Activated T-helper 17 cell treated with anti-CD3 and anti-CD28 coated beads, Interleukin-2, amount 50 U/mL, for 72 hours (primary cell): ENCODE measurements at regions not wholly inside any gene's neighbourhood (a gene's known extent, or its start where the extent isn't known, plus 50 kb on each side); places are given as distances from the start of the nearest gene placed in this dataset.
A peak's percentile ranks its signal among the peaks of the same experiment; 100 is the strongest.

ENCODE experiments used
- ATAC-seq: fragments of 150-1000 bp; cut with Tn5 transposase; replicated peaks from 2 replicates; pipeline ENCODE4 v1.10.0; 2021; ENCODE audit warnings: mild to moderate bottlenecking, moderate library complexity
- H3K27ac Mint-ChIP-seq: one replicate; pipeline ENCODE4 v1.8.0; 2022; ENCODE audit warnings: mixed read lengths
- H3K27me3 Mint-ChIP-seq: one replicate; pipeline ENCODE4 v1.8.0; 2022; ENCODE audit warnings: mixed read lengths
- H3K36me3 Mint-ChIP-seq: one replicate; pipeline ENCODE4 v1.8.0; 2022; ENCODE audit warnings: low read depth, mild to moderate bottlenecking, mixed read lengths
- H3K4me1 Mint-ChIP-seq: one replicate; pipeline ENCODE4 v1.8.0; 2022; ENCODE audit warnings: mixed read lengths
- H3K4me3 Mint-ChIP-seq: one replicate; pipeline ENCODE4 v1.8.0; 2022; ENCODE audit warnings: mild to moderate bottlenecking, mixed read lengths
- H3K9me3 Mint-ChIP-seq: one replicate; pipeline ENCODE4 v1.8.0; 2022; ENCODE audit warnings: mixed read lengths

DNA sequence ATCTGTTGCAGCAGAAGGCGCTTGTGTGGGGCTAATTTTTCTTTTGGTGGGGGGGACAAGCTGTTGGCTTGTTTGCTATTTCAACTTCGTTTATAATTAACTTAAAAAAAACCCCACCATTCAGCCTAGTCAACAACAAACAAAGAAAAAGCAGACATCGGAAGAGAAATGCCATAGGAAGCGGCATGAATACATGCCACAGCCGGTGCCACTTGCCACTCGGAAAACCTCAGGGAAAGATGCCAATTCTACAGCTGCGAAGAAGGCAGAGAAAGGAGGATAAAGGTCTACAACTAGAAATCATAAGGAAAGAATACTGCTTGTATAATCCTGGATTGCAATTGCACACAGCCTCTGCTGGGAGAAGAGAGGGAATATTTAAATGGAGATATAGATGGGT, 254.4 kb upstream of the PMFBP1 start:
- Mint-ChIP-seq H3K4me3 (no peak overlapping the region), H3K4me1 (no peaks in the 10 kb centered on the region), H3K27me3 (no peaks in the 10 kb centered on the region), H3K9me3 (no peaks in the 10 kb centered on the region), H3K36me3 (no peaks in the 10 kb centered on the region), H3K27ac (no peak overlapping the region)
- ATAC-seq = no peak

DNA sequence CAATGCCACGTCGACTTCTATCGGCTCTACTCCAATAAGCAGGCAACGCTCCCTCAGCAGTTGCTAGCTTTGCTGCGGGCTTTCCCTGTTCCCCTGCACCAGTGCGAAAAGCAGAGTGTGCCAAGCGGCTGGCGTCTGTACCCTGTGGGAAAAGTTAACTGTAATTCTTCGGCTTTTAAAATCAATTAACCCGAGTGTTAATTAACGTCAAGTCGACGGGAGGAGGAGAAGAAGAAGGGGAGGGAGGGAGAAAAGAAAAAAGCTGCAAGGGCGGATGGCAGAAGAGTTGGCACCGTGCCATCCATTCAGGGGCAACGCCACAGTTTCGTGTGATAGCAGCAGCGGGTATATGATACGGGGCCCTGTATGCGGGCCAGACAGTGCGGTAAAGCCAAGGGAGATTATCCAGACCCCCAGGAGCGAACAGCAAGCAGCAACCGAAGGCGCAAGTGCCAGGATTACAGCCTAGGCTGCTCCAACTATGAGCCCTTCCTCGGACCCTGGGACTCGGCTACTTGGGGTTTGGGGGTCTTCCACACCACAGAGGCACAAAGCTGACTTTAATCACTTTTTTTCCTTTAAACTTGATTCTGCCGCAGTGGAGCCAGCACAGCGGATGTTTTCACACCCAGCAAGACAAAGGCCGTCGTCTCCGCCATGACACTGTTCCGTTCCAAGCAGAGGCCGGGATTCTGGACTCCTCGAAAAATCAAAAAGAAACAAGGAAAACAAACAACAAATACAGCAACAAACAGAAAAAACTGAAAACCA, 253.8 kb upstream of the PMFBP1 start:
- Mint-ChIP-seq H3K4me3 (no peak overlapping the region), H3K36me3 (no peaks in the 10 kb centered on the region), H3K4me1 (no peaks in the 10 kb centered on the region), H3K27me3 (no peaks in the 10 kb centered on the region), H3K27ac (no peak overlapping the region), H3K9me3 (peaks cover 4% of the 10 kb centered on the region)
- ATAC-seq = no peak

DNA sequence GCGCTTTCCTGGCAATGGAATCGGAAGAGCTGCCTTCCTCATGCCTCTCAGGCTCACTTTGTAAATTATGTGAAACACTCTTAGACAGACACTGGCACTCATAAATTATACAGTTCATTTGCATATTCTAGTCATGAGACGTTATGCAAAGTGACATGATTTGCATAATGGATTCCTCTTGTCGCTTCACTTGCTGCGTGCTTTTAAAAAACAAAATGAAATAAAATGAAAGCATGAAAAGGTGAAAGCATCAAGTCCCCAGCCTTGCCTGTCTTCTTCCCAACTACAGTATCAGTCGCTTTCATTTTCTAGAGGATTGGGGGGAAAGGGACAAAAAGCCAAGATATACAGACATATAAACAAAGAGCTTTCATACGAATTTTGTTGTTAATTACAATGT, 252.8 kb upstream of the PMFBP1 start:
- no peak overlapping the region for H3K27ac Mint-ChIP-seq
- H3K4me3 Mint-ChIP-seq = no peak overlapping the region
- ATAC-seq = no peak
- H3K27me3 Mint-ChIP-seq = no peaks in the 10 kb centered on the region
- no peaks in the 10 kb centered on the region for H3K4me1 Mint-ChIP-seq
- H3K9me3 Mint-ChIP-seq = peaks cover 4% of the 10 kb centered on the region
- H3K36me3 Mint-ChIP-seq = no peaks in the 10 kb centered on the region

DNA sequence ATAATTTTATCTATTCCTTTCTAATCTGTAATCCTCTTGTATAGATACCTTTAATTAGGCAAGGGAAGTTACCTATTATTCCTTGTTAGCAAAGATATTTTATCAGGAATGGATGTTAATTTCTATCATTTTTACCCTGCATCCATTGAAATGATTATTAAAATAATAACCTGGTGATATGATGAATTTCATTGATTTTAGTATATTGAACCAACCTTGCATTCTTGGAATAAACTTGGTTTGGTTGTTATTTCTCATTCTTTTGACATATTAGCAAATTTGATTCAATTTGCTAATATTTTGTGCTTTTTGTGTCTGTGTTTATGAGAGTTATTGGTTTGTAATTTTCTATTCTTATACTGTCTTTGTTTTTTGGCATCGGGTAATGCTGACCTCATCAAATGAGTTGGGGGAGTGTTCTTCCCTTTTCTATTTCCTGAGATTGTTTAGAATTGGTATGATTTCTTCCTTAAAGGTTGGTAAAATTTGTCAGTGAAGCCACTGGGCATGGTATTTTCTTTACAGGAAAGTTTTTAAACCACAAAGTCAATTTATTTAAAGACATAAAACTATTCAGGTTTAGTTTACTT, 250.4 kb upstream of the PMFBP1 start:
- Mint-ChIP-seq H3K27ac (no peak overlapping the region), H3K27me3 (no peaks in the 10 kb centered on the region), H3K4me1 (no peaks in the 10 kb centered on the region)

DNA sequence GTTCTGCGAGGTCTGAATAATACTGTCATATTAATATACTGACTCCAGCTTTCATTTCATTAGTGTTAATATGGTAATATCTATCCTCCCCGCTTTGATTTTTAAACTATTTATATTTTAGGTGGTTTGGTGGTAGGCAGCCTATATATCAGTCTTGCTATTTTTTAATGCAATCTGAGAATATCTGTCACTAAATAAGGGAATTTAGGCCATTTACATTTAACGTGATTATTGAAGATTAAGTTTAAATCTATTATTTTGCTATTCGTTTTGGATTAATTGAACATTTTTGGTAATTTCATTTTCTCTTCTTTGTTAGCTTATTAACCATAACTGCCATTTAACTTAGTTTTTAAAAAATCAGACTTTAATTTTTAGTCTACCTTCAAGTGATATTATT, 247.7 kb upstream of the PMFBP1 start:
- H3K4me1 Mint-ChIP-seq = peaks cover 4% of the 10 kb centered on the region
- no peak overlapping the region for H3K4me3 Mint-ChIP-seq
- ATAC-seq = no peak
- peaks cover 8% of the 10 kb centered on the region for H3K9me3 Mint-ChIP-seq
- no peak overlapping the region for H3K27ac Mint-ChIP-seq
- no peaks in the 10 kb centered on the region for H3K36me3 Mint-ChIP-seq
- no peaks in the 10 kb centered on the region for H3K27me3 Mint-ChIP-seq

More for the DNA sequence above, 250.4 kb upstream of the PMFBP1 start:
- peaks cover 4% of the 10 kb centered on the region for H3K9me3 Mint-ChIP-seq
- no peak for ATAC-seq
- H3K36me3 Mint-ChIP-seq = no peaks in the 10 kb centered on the region
- H3K4me3 Mint-ChIP-seq = no peak overlapping the region

DNA sequence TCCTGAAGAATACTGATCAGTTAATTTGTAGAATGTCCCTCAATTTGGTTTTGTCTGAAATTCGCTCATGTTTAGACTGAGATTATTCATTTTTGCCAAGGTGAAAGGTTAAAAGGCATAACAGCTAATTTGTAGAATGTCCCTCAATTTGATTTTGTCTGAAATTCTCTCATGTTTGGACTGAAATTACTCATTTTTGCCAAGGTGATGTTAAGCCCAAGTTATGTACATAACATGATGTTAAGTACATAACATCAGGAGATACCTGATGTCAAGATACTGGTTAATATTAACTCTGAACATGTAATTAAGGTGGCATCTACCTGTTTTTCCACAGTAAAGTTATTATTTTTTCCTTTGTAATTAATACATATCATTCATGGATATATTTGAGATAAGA, 243.4 kb upstream of the PMFBP1 start:
- H3K4me1 Mint-ChIP-seq = peaks cover 4% of the 10 kb centered on the region
- H3K4me3 Mint-ChIP-seq = no peak overlapping the region
- ATAC-seq = no peak
- H3K27ac Mint-ChIP-seq = no peak overlapping the region
- no peaks in the 10 kb centered on the region for H3K36me3 Mint-ChIP-seq
- H3K9me3 Mint-ChIP-seq = peaks cover 4% of the 10 kb centered on the region
- H3K27me3 Mint-ChIP-seq = no peaks in the 10 kb centered on the region

DNA sequence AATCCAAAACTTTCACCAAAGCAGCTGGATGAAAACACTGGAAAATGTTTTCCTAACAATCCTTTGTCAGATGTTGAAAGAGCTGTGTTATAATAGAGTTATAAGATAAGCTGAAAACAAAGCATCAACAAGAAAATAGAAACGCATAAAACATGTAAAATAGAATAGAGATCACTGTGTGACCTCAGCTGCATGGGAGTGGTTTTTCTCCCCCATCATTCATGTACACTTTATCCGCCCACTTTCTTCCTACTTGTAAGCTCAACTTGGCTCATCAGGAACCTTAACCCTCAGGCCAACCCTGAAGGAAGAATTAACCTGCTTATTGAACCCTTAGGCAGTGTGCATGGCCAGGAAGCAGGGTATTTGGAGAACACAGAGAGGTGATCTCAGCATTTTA, 238.5 kb upstream of the PMFBP1 start:
- Mint-ChIP-seq H3K27ac (no peak overlapping the region), H3K4me1 (peaks cover 4% of the 10 kb centered on the region), H3K36me3 (no peaks in the 10 kb centered on the region), H3K27me3 (no peaks in the 10 kb centered on the region), H3K9me3 (peaks cover 4% of the 10 kb centered on the region), H3K4me3 (no peak overlapping the region)
- ATAC-seq = no peak

DNA sequence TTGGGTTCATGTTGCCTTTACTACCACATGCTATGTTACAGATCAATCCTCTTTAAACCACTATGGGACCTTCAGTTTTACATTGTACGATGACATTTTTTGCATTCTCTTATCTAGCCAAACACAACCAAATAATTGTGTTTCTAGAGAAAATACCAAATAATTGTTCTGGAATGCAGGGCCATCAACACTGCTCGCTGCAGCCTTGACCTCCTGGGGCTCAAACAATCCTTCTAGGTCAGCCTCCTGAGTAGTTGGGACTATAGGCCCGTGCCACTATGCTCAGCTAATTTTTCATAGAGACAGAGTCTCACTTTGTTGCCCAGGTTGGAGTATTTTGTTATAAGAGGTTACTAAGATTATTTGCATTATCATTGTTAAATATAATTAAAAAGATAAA, 237.5 kb upstream of the PMFBP1 start:
- no peak overlapping the region for H3K27ac Mint-ChIP-seq
- ATAC-seq = no peak
- H3K4me1 Mint-ChIP-seq = no peaks in the 10 kb centered on the region
- H3K27me3 Mint-ChIP-seq = no peaks in the 10 kb centered on the region
- no peak overlapping the region for H3K4me3 Mint-ChIP-seq
- H3K36me3 Mint-ChIP-seq = no peaks in the 10 kb centered on the region
- H3K9me3 Mint-ChIP-seq = no peaks in the 10 kb centered on the region

DNA sequence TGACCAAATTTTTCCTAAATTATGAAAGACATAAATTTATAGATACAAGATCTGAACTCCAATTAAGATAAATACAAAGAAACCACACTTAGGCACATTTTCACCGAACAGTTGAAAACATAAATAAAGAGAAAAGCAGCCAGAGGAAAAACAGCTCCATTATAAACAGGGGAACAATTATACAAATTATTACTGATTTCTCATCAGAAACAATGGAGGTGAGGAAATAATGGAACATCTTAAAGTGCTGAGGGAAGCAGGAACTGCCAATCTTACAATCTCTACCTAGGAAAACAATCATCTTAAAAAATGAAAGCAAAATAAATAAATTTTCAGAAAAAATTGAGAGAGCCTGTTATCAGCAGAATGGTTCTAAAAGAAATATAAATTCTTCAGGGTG, 234.4 kb upstream of the PMFBP1 start:
- Mint-ChIP-seq H3K27ac (no peak overlapping the region), H3K36me3 (no peaks in the 10 kb centered on the region), H3K4me3 (no peak overlapping the region), H3K9me3 (no peaks in the 10 kb centered on the region), H3K4me1 (no peaks in the 10 kb centered on the region), H3K27me3 (no peaks in the 10 kb centered on the region)
- ATAC-seq = no peak

DNA sequence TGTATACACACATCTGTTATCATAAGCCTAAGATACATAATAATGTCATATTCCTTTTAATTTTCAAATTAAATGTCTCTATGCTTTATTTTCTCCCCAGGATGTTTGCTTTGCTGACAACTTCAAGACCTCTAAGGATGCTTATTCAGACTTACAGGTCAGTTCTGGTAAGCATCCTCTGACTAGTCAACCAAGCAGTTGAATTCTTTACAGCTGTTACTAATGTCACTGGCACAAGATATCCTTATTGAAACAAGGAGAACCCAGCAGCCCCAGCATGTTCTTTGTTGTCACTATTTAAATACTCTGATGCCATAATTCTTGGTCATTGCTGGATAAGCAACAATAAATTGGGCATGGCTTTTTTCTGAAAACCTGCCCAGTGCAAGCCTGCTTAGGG, 232.3 kb upstream of the PMFBP1 start:
- H3K36me3 Mint-ChIP-seq = no peaks in the 10 kb centered on the region
- no peaks in the 10 kb centered on the region for H3K4me1 Mint-ChIP-seq
- no peak overlapping the region for H3K4me3 Mint-ChIP-seq
- no peak overlapping the region for H3K27ac Mint-ChIP-seq
- no peak for ATAC-seq
- no peaks in the 10 kb centered on the region for H3K9me3 Mint-ChIP-seq
- H3K27me3 Mint-ChIP-seq = no peaks in the 10 kb centered on the region

DNA sequence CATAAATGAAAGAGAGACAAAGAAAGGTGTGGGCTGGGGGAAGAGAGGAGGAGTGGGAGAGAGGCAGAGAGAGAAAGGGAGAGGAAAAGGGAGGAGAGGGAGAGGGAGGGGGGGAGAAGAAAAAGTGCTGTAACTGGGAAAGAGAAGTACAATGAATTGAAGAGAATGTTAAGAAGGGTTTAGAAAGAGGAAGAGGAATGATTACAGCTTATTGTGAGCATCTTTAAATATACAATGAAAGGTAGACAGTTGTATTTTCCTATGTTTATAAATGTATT, 229.1 kb upstream of the PMFBP1 start:
- Mint-ChIP-seq H3K36me3 (no peaks in the 10 kb centered on the region), H3K27ac (no peak overlapping the region), H3K27me3 (no peaks in the 10 kb centered on the region), H3K9me3 (no peaks in the 10 kb centered on the region), H3K4me1 (no peaks in the 10 kb centered on the region), H3K4me3 (no peak overlapping the region)
- no peak for ATAC-seq

DNA sequence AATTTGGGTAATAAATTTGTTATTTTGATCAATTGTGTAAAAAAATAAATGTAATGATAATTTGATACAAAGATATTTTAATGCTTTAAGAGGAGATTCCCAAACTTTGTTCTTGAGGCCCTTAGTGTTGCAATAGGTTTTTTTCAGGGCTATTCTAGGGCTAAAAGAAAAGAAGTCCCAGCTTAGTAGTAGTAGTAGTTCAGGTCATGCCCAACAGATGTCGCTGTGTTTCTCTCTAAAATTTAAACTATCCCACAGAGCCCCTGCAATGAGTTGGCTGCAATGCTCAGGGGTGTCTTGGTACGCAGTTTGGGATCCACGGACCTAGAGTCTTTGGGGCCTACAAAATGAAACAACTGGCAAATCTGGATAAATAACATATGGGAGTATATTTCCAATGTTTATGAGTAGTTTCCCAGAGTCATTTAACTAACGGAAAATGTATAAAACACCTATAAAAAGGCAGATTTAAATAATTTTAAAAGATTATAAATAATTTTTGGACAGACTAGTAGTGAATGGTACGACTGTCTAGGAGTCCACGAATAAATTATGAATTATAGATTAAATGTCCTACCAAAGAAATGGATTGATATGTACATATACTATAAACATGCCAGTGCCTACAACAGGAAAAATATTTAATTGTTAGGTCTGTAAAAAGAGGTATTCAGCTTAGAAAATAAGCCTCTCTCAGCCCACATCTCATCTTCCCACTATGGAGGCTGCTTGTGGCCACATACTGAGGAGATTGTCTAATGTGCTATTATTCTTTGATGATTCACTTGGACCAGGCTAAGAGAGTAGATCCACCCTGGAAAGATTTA, 228.5 kb upstream of the PMFBP1 start:
- H3K9me3 Mint-ChIP-seq = no peaks in the 10 kb centered on the region
- no peaks in the 10 kb centered on the region for H3K4me1 Mint-ChIP-seq
- H3K27me3 Mint-ChIP-seq = no peaks in the 10 kb centered on the region
- no peaks in the 10 kb centered on the region for H3K36me3 Mint-ChIP-seq
- no peak overlapping the region for H3K27ac Mint-ChIP-seq
- no peak overlapping the region for H3K4me3 Mint-ChIP-seq
- peak; percentile 40 for ATAC-seq

DNA sequence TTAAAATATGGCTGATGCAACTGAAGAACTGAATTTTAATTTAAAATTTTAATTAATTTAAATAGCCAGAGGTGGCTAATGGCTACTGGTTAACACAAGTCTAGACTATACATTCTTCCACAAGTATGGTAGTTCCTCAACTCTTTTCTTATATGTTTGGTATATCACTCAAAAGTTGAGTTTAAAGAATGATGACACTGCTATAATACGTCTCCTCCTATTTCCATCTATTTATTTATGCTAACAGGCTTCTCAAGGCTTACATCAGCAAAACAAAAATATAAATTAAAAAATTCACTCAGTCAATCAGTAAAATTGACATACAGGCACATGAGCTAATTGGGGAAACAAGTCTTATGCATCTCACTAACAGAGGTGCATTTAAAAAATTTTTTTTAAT, 227.9 kb upstream of the PMFBP1 start:
- peaks cover under 1% of the 10 kb centered on the region for H3K9me3 Mint-ChIP-seq
- H3K4me1 Mint-ChIP-seq = no peaks in the 10 kb centered on the region
- H3K27ac Mint-ChIP-seq = no peak overlapping the region
- no peaks in the 10 kb centered on the region for H3K36me3 Mint-ChIP-seq
- H3K27me3 Mint-ChIP-seq = no peaks in the 10 kb centered on the region
- no peak for ATAC-seq
- H3K4me3 Mint-ChIP-seq = no peak overlapping the region

DNA sequence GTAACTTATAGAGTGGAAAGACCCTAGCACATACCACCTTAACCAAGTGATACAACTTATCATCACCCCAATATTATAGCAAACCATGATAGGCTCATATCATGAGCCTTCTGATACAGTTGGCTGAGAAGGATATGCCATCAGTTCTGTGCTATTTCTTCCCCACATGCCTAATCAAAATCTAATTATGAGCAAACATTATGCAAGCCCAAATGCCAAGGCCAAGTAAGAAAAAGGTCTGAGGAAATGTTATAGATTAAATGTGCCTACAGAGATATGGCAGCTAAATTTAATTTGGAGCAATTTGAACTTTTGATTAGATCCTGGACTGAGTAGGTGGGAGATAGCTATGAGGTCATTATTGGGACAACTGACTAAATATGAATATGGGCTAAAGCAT, 225.9 kb upstream of the PMFBP1 start:
- no peaks in the 10 kb centered on the region for H3K36me3 Mint-ChIP-seq
- no peak overlapping the region for H3K27ac Mint-ChIP-seq
- no peaks in the 10 kb centered on the region for H3K4me1 Mint-ChIP-seq
- ATAC-seq = no peak
- no peak overlapping the region for H3K4me3 Mint-ChIP-seq
- H3K9me3 Mint-ChIP-seq = peaks cover 9% of the 10 kb centered on the region
- no peaks in the 10 kb centered on the region for H3K27me3 Mint-ChIP-seq

DNA sequence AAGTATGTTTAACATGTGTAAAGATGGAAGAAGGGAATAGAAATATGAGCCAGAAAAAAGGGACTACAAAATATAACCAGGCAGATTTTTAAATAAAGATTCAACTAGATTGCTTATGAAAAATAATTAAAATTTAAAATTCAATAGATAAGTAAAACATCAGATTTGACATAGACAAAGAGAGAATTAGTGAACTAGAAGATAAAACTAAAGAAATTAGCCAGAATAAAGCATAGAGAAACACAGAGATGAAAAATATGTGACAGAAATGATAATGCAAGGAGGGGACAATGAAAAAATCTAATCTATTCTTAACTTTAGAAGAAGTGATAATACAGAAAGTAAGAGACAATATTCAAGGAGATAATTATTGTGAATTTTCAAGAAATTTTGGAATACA, 222.6 kb upstream of the PMFBP1 start:
- H3K27ac Mint-ChIP-seq = no peak overlapping the region
- H3K36me3 Mint-ChIP-seq = no peaks in the 10 kb centered on the region
- H3K9me3 Mint-ChIP-seq = peaks cover 9% of the 10 kb centered on the region
- H3K27me3 Mint-ChIP-seq = no peaks in the 10 kb centered on the region
- no peaks in the 10 kb centered on the region for H3K4me1 Mint-ChIP-seq
- no peak for ATAC-seq
- no peak overlapping the region for H3K4me3 Mint-ChIP-seq
